ENCODE measurements at regions not wholly inside any gene's neighbourhood (a gene's known extent, or its start where the extent isn't known, plus 50 kb on each side); places are given as distances from the start of the nearest gene placed in this dataset.

GRCh38 chr7:25356534-25357151 lies 128.4 kb upstream of the NPVF start:
- WGBS, 2 donors, result 59 to 60% methylated on average over 4 of the region's 4 CpGs
- H3K27me3 ChIP-seq, result no peaks in the 10 kb centered on the region
- DNase-seq (no peak), FAIRE-seq (peak; percentile 29), ATAC-seq (peak in 1 of 4 donors; percentile 7)
- intact Hi-C loops (cut with DNase I), result no loop called here
- H3K36me3 ChIP-seq, result no peaks in the 10 kb centered on the region
- no peaks in the 10 kb centered on the region for H3K9me3 ChIP-seq
- peaks cover 0 to 10% (median 0%) of the 10 kb centered on the region in 3 donors for H3K4me1 ChIP-seq
- no peak overlapping the region for H3K4me3 ChIP-seq
- H3K27ac ChIP-seq, result no peak overlapping the region
- no peak for TF ChIP-seq CTCF (IDR thresholded peaks at IDR 0.05)

- ATAC-seq (no peak), DNase-seq (no peak), FAIRE-seq (no peak)
- no peaks in the 10 kb centered on the region for H3K36me3 ChIP-seq
- TF ChIP-seq CTCF (IDR thresholded peaks at IDR 0.05), result no peak
- H3K27me3 ChIP-seq, result no peaks in the 10 kb centered on the region
- WGBS, 2 donors, result 85 to 87% methylated on average over 6 of the region's 6 CpGs
- H3K27ac ChIP-seq, result peak overlapping the region in 1 of 4 donors; percentile 15
- H3K4me3 ChIP-seq, result no peak overlapping the region
- intact Hi-C loops (cut with DNase I), result no loop called here
- peaks cover 0 to 10% (median 0%) of the 10 kb centered on the region in 3 donors for H3K4me1 ChIP-seq
- no peaks in the 10 kb centered on the region for H3K9me3 ChIP-seq
Observed at GRCh38 chr7:25358926-25359325, 130.6 kb upstream of the NPVF start.

- peak overlapping the region in 1 of 4 donors; percentile 15 for H3K27ac ChIP-seq
- 33 to 40% methylated on average over 9 of the region's 9 CpGs for WGBS, 2 donors
- no peak for FAIRE-seq
Observed at GRCh38 chr7:25359471-25360059, 131.3 kb upstream of the NPVF start.

GRCh38 chr7:25360451-25360850 lies 132.2 kb upstream of the NPVF start:
- Histone ChIP-seq H3K4me1 (peaks cover 0 to 10% (median 0%) of the 10 kb centered on the region in 3 donors), H3K27ac (peak overlapping the region in 1 of 4 donors; percentile 39), H3K36me3 (no peaks in the 10 kb centered on the region), H3K27me3 (no peaks in the 10 kb centered on the region), H3K4me3 (no peak overlapping the region), H3K9me3 (no peaks in the 10 kb centered on the region)
- WGBS, 2 donors, result 19 to 31% methylated on average over 2 of the region's 2 CpGs
- ATAC-seq (peak in 3 of 4 donors; percentile 34 to 78 (median 75)), DNase-seq (no peak), FAIRE-seq (no peak)
- TF ChIP-seq CTCF (IDR thresholded peaks at IDR 0.05), result no peak
- intact Hi-C loops (cut with DNase I), result no loop called here

More at GRCh38 chr7:25359471-25360059, 131.3 kb upstream of the NPVF start:
- ATAC-seq (peak in 3 of 4 donors; percentile 23 to 83 (median 82)), DNase-seq (no peak)
- Histone ChIP-seq H3K4me3 (no peak overlapping the region), H3K4me1 (peaks cover 0 to 10% (median 0%) of the 10 kb centered on the region in 3 donors), H3K9me3 (no peaks in the 10 kb centered on the region), H3K27me3 (no peaks in the 10 kb centered on the region), H3K36me3 (no peaks in the 10 kb centered on the region)
- intact Hi-C loops (cut with DNase I), result no loop called here
- TF ChIP-seq CTCF (IDR thresholded peaks at IDR 0.05), result no peak

GRCh38 chr7:25361387-25361786 lies 133.1 kb upstream of the NPVF start:
- Histone ChIP-seq H3K27me3 (no peaks in the 10 kb centered on the region), H3K27ac (no peak overlapping the region), H3K9me3 (no peaks in the 10 kb centered on the region), H3K4me1 (peaks cover 0 to 10% (median 0%) of the 10 kb centered on the region in 3 donors), H3K36me3 (no peaks in the 10 kb centered on the region), H3K4me3 (no peak overlapping the region)
- FAIRE-seq, result no peak
- intact Hi-C loops (cut with DNase I), result no loop called here
- no peak for DNase-seq
- 90 to 91% methylated on average over 5 of the region's 5 CpGs for WGBS, 2 donors
- no peak for ATAC-seq
- no peak for TF ChIP-seq CTCF (IDR thresholded peaks at IDR 0.05)
